Liver (tissue), 8 donors: ENCODE measurements at regions not wholly inside any gene's neighbourhood (a gene's known extent, or its start where the extent isn't known, plus 50 kb on each side); places are given as distances from the start of the nearest gene placed in this dataset.

Experiments
- DNase-seq: peaks from one replicate; pipeline ENCODE4 v3.0.0-alpha.2; 2017; ENCODE audit warnings: low spot score
- H3K27ac ChIP-seq, 2 donors: one replicate each; pipeline ENCODE4 v1.7.0; 2013; ENCODE audit warnings: inconsistent platforms in 2 of 2, low read length in 2 of 2, control low read depth in 1 of 2, low read depth in 1 of 2, mild to moderate bottlenecking in 1 of 2
- H3K27me3 ChIP-seq, 4 donors: one replicate each; pipeline versions ENCODE4 v1.6.1 to v1.7.0; 2013; ENCODE audit warnings: low read length in 3 of 4, inconsistent platforms in 1 of 4, mild to moderate bottlenecking in 1 of 4, moderate library complexity in 1 of 4; ENCODE audit not compliant: control insufficient read depth in 4 of 4, insufficient read depth in 4 of 4
- H3K36me3 ChIP-seq, 4 donors: one replicate each; pipeline versions ENCODE4 v1.6.1 to v1.7.0; 2013; ENCODE audit warnings: low read length in 3 of 4, mild to moderate bottlenecking in 3 of 4, low read depth in 1 of 4, moderate library complexity in 1 of 4; ENCODE audit not compliant: control insufficient read depth in 4 of 4, insufficient read depth in 3 of 4
- H3K4me1 ChIP-seq, 4 donors: one replicate each; pipeline versions ENCODE4 v1.6.1 to v1.7.0; 2013; ENCODE audit warnings: low read length in 3 of 4, mild to moderate bottlenecking in 3 of 4, moderate library complexity in 1 of 4; ENCODE audit not compliant: control insufficient read depth in 4 of 4, insufficient read depth in 4 of 4
- H3K4me3 ChIP-seq, 3 donors: one replicate each; pipeline versions ENCODE4 v1.6.1 to v1.7.0; 2013; ENCODE audit warnings: low read length in 3 of 3, control low read depth in 1 of 3, low read depth in 1 of 3, mild to moderate bottlenecking in 1 of 3
- H3K9ac ChIP-seq, 2 donors: one replicate each; pipeline ENCODE4 v1.7.0; 2013; ENCODE audit warnings: low read length in 2 of 2, mild to moderate bottlenecking in 2 of 2, moderate library complexity in 2 of 2, control low read depth in 1 of 2, low read depth in 1 of 2
- H3K9me3 ChIP-seq, 4 donors: one replicate each; pipeline versions ENCODE4 v1.6.1 to v1.7.0; 2013; ENCODE audit warnings: low read length in 3 of 4; ENCODE audit not compliant: control insufficient read depth in 4 of 4
- ATF3 ChIP-seq: IDR thresholded peaks from 2 replicates; pipeline ENCODE4 v1.6.1; 2016; ENCODE audit warnings: antibody characterized with exemption
- EGR1 ChIP-seq, 2 donors: IDR thresholded peaks; 2 replicates each; pipeline ENCODE4 v1.6.1; 2016 to 2018; ENCODE audit warnings: antibody characterized with exemption in 2 of 2, low read depth in 2 of 2
- FOXA1 ChIP-seq: IDR thresholded peaks from 2 replicates; pipeline ENCODE4 v1.6.1; 2016; ENCODE audit warnings: antibody characterized with exemption
- FOXA2 ChIP-seq: IDR thresholded peaks from 2 replicates; pipeline ENCODE4 v1.6.1; 2016; ENCODE audit warnings: antibody characterized with exemption
- GABPA ChIP-seq, 2 donors: IDR thresholded peaks in 1 of 2; conservative IDR thresholded peaks in 1 of 2; 2 replicates each; pipeline ENCODE4 v1.6.1; 2016; ENCODE audit warnings: antibody characterized with exemption in 2 of 2, mild to moderate bottlenecking in 1 of 2, moderate library complexity in 1 of 2
- HNF4A ChIP-seq, 2 donors: conservative IDR thresholded peaks; 2 replicates each; pipeline ENCODE4 v1.6.1; 2016; ENCODE audit warnings: antibody characterized with exemption in 2 of 2, mild to moderate bottlenecking in 2 of 2
- HNF4G ChIP-seq: IDR thresholded peaks from 2 replicates; pipeline ENCODE4 v1.6.1; 2016; ENCODE audit warnings: antibody characterized with exemption
- JUND ChIP-seq, 2 donors: IDR thresholded peaks; 2 replicates each; pipeline ENCODE4 v1.6.1; 2016; ENCODE audit warnings: antibody characterized with exemption in 2 of 2
- NR2F2 ChIP-seq: IDR thresholded peaks from 2 replicates; pipeline ENCODE4 v1.6.1; 2016; ENCODE audit warnings: antibody characterized with exemption
- RAD21 ChIP-seq, 2 donors: IDR thresholded peaks; 2 replicates each; pipeline ENCODE4 v1.6.1; 2016; ENCODE audit warnings: antibody characterized with exemption in 2 of 2, mild to moderate bottlenecking in 2 of 2
- RXRA ChIP-seq, 2 donors: IDR thresholded peaks; 2 replicates each; pipeline ENCODE4 v1.6.1; 2017 to 2018; ENCODE audit warnings: antibody characterized with exemption in 2 of 2, mild to moderate bottlenecking in 1 of 2
- SP1 ChIP-seq: IDR thresholded peaks from 2 replicates; pipeline ENCODE4 v1.6.1; 2018; ENCODE audit warnings: antibody characterized with exemption, mild to moderate bottlenecking
- TAF1 ChIP-seq: conservative IDR thresholded peaks from 2 replicates; pipeline ENCODE4 v1.6.1; 2016; ENCODE audit warnings: antibody characterized with exemption, mild to moderate bottlenecking
- YY1 ChIP-seq: IDR thresholded peaks from 2 replicates; pipeline ENCODE4 v1.6.1; 2016; ENCODE audit warnings: antibody characterized with exemption, mild to moderate bottlenecking
- ZBTB33 ChIP-seq: IDR thresholded peaks from 2 replicates; pipeline ENCODE4 v1.6.1; 2016; ENCODE audit warnings: antibody characterized with exemption
- WGBS: extraction: QIAGEN DNeasy Blood & Tissue Kit; methylation state at CpG from one replicate; pipeline ENCODE4 v1.1.7; 2013; 5-methylcytosine and 5-hydroxymethylcytosine counted together
- TF ChIP-seq, protein P1 (sequence below): IDR thresholded peaks from 2 replicates; pipeline ENCODE4 v1.6.1; 2016; ENCODE audit warnings: antibody characterized with exemption, mild to moderate bottlenecking
- TF ChIP-seq, protein P2 (sequence below): IDR thresholded peaks from 2 replicates; pipeline ENCODE4 v1.6.1; 2016; ENCODE audit warnings: antibody characterized with exemption
- TF ChIP-seq, protein P3 (sequence below): fragments of 150-350 bp; IDR thresholded peaks from 2 replicates; pipeline ENCODE4 v1.5.1; 2017; ENCODE audit warnings: improper control_type of control experiment, low read depth, low read length; ENCODE audit not compliant: missing input control
- donor health status: healthy.
- donor health status: healthy.
- donor health status: healthy.
- donor health status: healthy.
- donor health status: healthy.

GRCh38 chr1:208455821-208456220, 211.6 kb upstream of the PLXNA2 start:
- Histone ChIP-seq H3K36me3 (no peaks in the 10 kb centered on the region), H3K4me1 (no peaks in the 10 kb centered on the region), H3K4me3 (no peak overlapping the region), H3K9me3 (no peaks in the 10 kb centered on the region), H3K9ac (no peak overlapping the region), H3K27me3 (no peaks in the 10 kb centered on the region), H3K27ac (no peak overlapping the region)
- no peak for TF ChIP-seq RAD21 (IDR thresholded peaks at IDR 0.05)
- no peak for TF ChIP-seq HNF4A (conservative IDR thresholded peaks at IDR 0.05)
- TF ChIP-seq RXRA (IDR thresholded peaks at IDR 0.05): no peak
- TF ChIP-seq YY1: no peak
- TF ChIP-seq, protein P1, sequence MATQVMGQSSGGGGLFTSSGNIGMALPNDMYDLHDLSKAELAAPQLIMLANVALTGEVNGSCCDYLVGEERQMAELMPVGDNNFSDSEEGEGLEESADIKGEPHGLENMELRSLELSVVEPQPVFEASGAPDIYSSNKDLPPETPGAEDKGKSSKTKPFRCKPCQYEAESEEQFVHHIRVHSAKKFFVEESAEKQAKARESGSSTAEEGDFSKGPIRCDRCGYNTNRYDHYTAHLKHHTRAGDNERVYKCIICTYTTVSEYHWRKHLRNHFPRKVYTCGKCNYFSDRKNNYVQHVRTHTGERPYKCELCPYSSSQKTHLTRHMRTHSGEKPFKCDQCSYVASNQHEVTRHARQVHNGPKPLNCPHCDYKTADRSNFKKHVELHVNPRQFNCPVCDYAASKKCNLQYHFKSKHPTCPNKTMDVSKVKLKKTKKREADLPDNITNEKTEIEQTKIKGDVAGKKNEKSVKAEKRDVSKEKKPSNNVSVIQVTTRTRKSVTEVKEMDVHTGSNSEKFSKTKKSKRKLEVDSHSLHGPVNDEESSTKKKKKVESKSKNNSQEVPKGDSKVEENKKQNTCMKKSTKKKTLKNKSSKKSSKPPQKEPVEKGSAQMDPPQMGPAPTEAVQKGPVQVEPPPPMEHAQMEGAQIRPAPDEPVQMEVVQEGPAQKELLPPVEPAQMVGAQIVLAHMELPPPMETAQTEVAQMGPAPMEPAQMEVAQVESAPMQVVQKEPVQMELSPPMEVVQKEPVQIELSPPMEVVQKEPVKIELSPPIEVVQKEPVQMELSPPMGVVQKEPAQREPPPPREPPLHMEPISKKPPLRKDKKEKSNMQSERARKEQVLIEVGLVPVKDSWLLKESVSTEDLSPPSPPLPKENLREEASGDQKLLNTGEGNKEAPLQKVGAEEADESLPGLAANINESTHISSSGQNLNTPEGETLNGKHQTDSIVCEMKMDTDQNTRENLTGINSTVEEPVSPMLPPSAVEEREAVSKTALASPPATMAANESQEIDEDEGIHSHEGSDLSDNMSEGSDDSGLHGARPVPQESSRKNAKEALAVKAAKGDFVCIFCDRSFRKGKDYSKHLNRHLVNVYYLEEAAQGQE: no peak
- TF ChIP-seq, protein P2, sequence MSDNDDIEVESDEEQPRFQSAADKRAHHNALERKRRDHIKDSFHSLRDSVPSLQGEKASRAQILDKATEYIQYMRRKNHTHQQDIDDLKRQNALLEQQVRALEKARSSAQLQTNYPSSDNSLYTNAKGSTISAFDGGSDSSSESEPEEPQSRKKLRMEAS: no peak
- no peak for TF ChIP-seq HNF4G
- no peak for TF ChIP-seq FOXA2
- TF ChIP-seq JUND (IDR thresholded peaks at IDR 0.05): no peak
- no peak for TF ChIP-seq ATF3
- no peak for TF ChIP-seq NR2F2
- TF ChIP-seq FOXA1: no peak
- no peak for TF ChIP-seq GABPA (IDR thresholded peaks at IDR 0.05 in 1 of 2, conservative IDR thresholded peaks at IDR 0.05 in 1 of 2)
- TF ChIP-seq, protein P3, sequence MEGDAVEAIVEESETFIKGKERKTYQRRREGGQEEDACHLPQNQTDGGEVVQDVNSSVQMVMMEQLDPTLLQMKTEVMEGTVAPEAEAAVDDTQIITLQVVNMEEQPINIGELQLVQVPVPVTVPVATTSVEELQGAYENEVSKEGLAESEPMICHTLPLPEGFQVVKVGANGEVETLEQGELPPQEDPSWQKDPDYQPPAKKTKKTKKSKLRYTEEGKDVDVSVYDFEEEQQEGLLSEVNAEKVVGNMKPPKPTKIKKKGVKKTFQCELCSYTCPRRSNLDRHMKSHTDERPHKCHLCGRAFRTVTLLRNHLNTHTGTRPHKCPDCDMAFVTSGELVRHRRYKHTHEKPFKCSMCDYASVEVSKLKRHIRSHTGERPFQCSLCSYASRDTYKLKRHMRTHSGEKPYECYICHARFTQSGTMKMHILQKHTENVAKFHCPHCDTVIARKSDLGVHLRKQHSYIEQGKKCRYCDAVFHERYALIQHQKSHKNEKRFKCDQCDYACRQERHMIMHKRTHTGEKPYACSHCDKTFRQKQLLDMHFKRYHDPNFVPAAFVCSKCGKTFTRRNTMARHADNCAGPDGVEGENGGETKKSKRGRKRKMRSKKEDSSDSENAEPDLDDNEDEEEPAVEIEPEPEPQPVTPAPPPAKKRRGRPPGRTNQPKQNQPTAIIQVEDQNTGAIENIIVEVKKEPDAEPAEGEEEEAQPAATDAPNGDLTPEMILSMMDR: no peak
- TF ChIP-seq EGR1 (IDR thresholded peaks at IDR 0.05; ENCODE audit: low read depth in 2 of 2): no peak
- no peak for TF ChIP-seq TAF1
- TF ChIP-seq ZBTB33: no peak
- WGBS: 77% methylated on average over 3 of the region's 3 CpGs
- DNase-seq: no peak

- WGBS: 68% methylated on average over 2 of the region's 2 CpGs
- no peaks in the 10 kb centered on the region for H3K36me3 ChIP-seq
- H3K9me3 ChIP-seq: no peaks in the 10 kb centered on the region
- no peaks in the 10 kb centered on the region for H3K27me3 ChIP-seq
- H3K4me1 ChIP-seq: no peaks in the 10 kb centered on the region
- no peak overlapping the region for H3K9ac ChIP-seq
- DNase-seq: no peak
- no peak overlapping the region for H3K27ac ChIP-seq
- no peak overlapping the region for H3K4me3 ChIP-seq
- no peak for TF ChIP-seq YY1
- TF ChIP-seq RXRA (IDR thresholded peaks at IDR 0.05): no peak
- no peak for TF ChIP-seq RAD21 (IDR thresholded peaks at IDR 0.05)
- TF ChIP-seq, protein P1: no peak
- TF ChIP-seq, protein P2: no peak
- TF ChIP-seq ATF3: no peak
- TF ChIP-seq FOXA1: no peak
- no peak for TF ChIP-seq JUND (IDR thresholded peaks at IDR 0.05)
- TF ChIP-seq SP1: no peak
- TF ChIP-seq, protein P3: no peak
Observed at GRCh38 chr1:208456487-208456886, 212.3 kb upstream of the PLXNA2 start.
